ENCODE measurements at regions not wholly inside any gene's neighbourhood (a gene's known extent, or its start where the extent isn't known, plus 50 kb on each side); places are given as distances from the start of the nearest gene placed in this dataset.

GRCh38 chr1:104794035-104794434 is 1044.3 kb downstream of the AMY1C start:
- TF ChIP-seq CTCF (IDR thresholded peaks at IDR 0.05; ENCODE audit: insufficient read depth in 1 of 2, low read depth in 1 of 2, low read length in 1 of 2, severe bottlenecking in 1 of 2, unreplicated experiment in 1 of 2), result no peak
- H3K27me3 Mint-ChIP-seq (ENCODE audit: insufficient read depth, unreplicated experiment), result no peaks in the 10 kb centered on the region
- Histone ChIP-seq H3K27me3 (replicated peaks; ENCODE audit: control insufficient read depth, insufficient read depth, low read length) (no peaks in the 10 kb centered on the region), H3K4me3 (ENCODE audit: low read depth, low read length) (no peak overlapping the region), H3K36me3 (ENCODE audit: control insufficient read depth, insufficient read depth, low read length) (no peaks in the 10 kb centered on the region), H3K9me3 (no peaks in the 10 kb centered on the region), H3K4me1 (no peaks in the 10 kb centered on the region)
- H3K36me3 Mint-ChIP-seq (ENCODE audit: insufficient read depth, unreplicated experiment), result no peaks in the 10 kb centered on the region
- no peak for DNase-seq
- H3K9me3 Mint-ChIP-seq (ENCODE audit: unreplicated experiment), result no peaks in the 10 kb centered on the region
- POLR2A ChIA-PET, result no interaction called here
- intact Hi-C loops (cut with micrococcal nuclease; ENCODE audit: unreplicated experiment), result no loop called here
- no peak overlapping the region for H3K27ac Mint-ChIP-seq (ENCODE audit: unreplicated experiment)
- no TSS peak for BruUV-seq (replicated peaks)
- no peaks in the 10 kb centered on the region for H3K4me1 Mint-ChIP-seq (ENCODE audit: low read depth, unreplicated experiment)
- CTCF ChIA-PET, result no interaction called here
- H3K4me3 Mint-ChIP-seq (ENCODE audit: unreplicated experiment), result no peak overlapping the region

- intact Hi-C loops (cut with micrococcal nuclease; ENCODE audit: unreplicated experiment), result no loop called here
- Mint-ChIP-seq H3K27me3 (ENCODE audit: insufficient read depth, unreplicated experiment) (no peaks in the 10 kb centered on the region), H3K4me3 (ENCODE audit: unreplicated experiment) (no peak overlapping the region), H3K4me1 (ENCODE audit: low read depth, unreplicated experiment) (no peaks in the 10 kb centered on the region), H3K27ac (ENCODE audit: unreplicated experiment) (no peak overlapping the region), H3K36me3 (ENCODE audit: insufficient read depth, unreplicated experiment) (no peaks in the 10 kb centered on the region), H3K9me3 (ENCODE audit: unreplicated experiment) (no peaks in the 10 kb centered on the region)
- Histone ChIP-seq H3K4me3 (ENCODE audit: low read depth, low read length) (no peak overlapping the region), H3K27me3 (replicated peaks; ENCODE audit: control insufficient read depth, insufficient read depth, low read length) (no peaks in the 10 kb centered on the region), H3K9me3 (no peaks in the 10 kb centered on the region), H3K4me1 (no peaks in the 10 kb centered on the region), H3K36me3 (ENCODE audit: control insufficient read depth, insufficient read depth, low read length) (no peaks in the 10 kb centered on the region)
- POLR2A ChIA-PET, result no interaction called here
- CTCF ChIA-PET, result no interaction called here
- BruUV-seq (replicated peaks), result no TSS peak
- DNase-seq, result no peak
- TF ChIP-seq CTCF (IDR thresholded peaks at IDR 0.05; ENCODE audit: insufficient read depth in 1 of 2, low read depth in 1 of 2, low read length in 1 of 2, severe bottlenecking in 1 of 2, unreplicated experiment in 1 of 2), result no peak
Observed at GRCh38 chr1:104795931-104796330, 1046.2 kb downstream of the AMY1C start.

DNA sequence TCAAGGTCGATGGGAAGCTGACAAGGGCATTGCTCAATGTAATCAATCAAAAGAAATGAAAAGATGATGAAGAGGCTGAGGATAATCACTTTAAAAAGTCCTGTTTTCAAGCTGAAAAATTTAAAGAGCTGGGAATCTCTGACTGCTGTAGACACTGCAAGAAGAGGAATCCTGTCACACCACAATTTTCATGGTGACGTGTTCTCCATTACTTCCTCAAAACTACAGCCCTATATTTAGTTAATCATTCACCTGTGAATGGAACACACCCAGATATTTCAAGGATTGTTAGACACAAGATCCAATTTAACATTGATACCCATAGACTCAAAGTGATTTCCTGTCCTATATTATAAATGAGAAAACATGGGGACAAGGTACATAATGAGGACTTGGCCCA is 1048.3 kb downstream of the AMY1C start:
- Mint-ChIP-seq H3K36me3 (ENCODE audit: insufficient read depth, unreplicated experiment) (no peaks in the 10 kb centered on the region), H3K27ac (ENCODE audit: unreplicated experiment) (no peak overlapping the region), H3K4me3 (ENCODE audit: unreplicated experiment) (no peak overlapping the region), H3K9me3 (ENCODE audit: unreplicated experiment) (no peaks in the 10 kb centered on the region), H3K4me1 (ENCODE audit: low read depth, unreplicated experiment) (no peaks in the 10 kb centered on the region), H3K27me3 (ENCODE audit: insufficient read depth, unreplicated experiment) (no peaks in the 10 kb centered on the region)
- Histone ChIP-seq H3K4me1 (no peaks in the 10 kb centered on the region), H3K4me3 (ENCODE audit: low read depth, low read length) (no peak overlapping the region), H3K9me3 (no peaks in the 10 kb centered on the region), H3K36me3 (ENCODE audit: control insufficient read depth, insufficient read depth, low read length) (no peaks in the 10 kb centered on the region), H3K27me3 (replicated peaks; ENCODE audit: control insufficient read depth, insufficient read depth, low read length) (no peaks in the 10 kb centered on the region)
- no TSS peak for BruUV-seq (replicated peaks)
- no peak for DNase-seq
- TF ChIP-seq CTCF (IDR thresholded peaks at IDR 0.05; ENCODE audit: insufficient read depth in 1 of 2, low read depth in 1 of 2, low read length in 1 of 2, severe bottlenecking in 1 of 2, unreplicated experiment in 1 of 2), result no peak
- CTCF ChIA-PET, result no interaction called here
- POLR2A ChIA-PET, result no interaction called here
- intact Hi-C loops (cut with micrococcal nuclease; ENCODE audit: unreplicated experiment), result no loop called here
